ENCODE measurements at regions not wholly inside any gene's neighbourhood (a gene's known extent, or its start where the extent isn't known, plus 50 kb on each side); places are given as distances from the start of the nearest gene placed in this dataset.
"Not testable (repeated sequence)": the region's sequence is repeated elsewhere in the genome, so short reads cannot be mapped to it uniquely, and the experiment has no call there.

DNA sequence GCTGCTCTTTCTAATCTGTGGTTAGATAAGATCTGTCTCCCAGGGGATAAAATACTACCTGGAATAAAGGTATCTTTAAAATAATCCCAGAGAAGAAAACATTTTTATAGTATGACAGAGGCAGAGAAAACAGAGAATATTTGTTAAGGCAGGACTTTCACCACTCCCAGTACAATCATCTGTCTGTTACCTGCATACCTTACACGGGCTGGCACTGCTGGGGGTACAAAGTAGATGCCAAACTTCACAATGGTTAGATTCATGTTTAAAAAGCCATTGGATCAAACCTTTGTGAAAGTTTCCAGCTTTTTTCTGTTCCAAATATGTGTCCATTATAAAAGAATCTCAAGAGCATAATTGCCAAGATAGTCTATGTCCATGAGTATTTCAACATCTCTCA, 273.6 kb upstream of the BTG1 start:
- no peak for DNase-seq (ENCODE audit: low read depth)
- H3K4me3 ChIP-seq (ENCODE audit: low read depth, low read length): no peak overlapping the region

DNA sequence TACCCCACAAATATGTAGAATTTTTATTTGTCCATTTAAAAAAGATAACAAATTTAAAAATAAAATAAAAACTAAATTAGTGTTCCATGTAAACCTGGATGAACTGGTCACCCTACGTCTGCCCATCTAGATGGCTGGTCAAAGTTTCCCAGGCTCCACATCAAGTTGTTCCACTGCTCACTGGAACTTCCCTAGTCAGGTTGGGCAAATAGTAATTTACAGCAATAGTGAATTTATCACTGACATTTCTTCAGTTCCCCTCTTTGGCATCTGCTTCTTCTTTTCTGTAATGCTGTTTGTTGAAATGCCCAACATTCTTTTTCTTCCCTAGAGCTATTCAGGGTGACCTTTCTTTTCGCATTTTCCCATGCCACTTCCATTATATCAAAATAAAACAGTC, 272.7 kb upstream of the BTG1 start:
- no peak overlapping the region for H3K4me3 ChIP-seq (ENCODE audit: low read depth, low read length)
- DNase-seq (ENCODE audit: low read depth): no peak

- no peak for DNase-seq (ENCODE audit: low read depth)
- no peak overlapping the region for H3K4me3 ChIP-seq (ENCODE audit: low read depth, low read length)
Observed at GRCh38 chr12:92417373-92417772, 271.7 kb upstream of the BTG1 start.

DNA sequence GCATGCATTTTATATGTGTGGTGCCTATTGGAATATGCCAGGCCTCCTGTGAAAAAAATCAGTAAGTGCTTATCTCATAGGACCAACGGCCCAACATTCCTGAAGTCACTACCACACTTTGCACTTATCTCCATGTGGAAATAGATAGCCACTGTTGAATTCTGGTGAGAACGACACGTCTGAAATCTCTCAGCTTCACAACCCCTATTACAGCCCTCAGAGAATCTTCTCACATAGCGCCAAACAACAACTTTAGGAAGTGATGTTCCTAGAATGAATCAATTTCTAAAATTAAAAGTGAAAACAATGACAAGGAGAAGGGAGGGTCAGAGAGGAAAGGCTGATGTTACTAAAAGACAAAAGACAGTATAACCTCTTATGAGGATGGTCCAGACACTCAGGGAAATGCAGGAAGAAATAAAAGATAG, 270.8 kb upstream of the BTG1 start:
- no peak overlapping the region for H3K4me3 ChIP-seq (ENCODE audit: low read depth, low read length)
- DNase-seq (ENCODE audit: low read depth): no peak

- no peak for DNase-seq (ENCODE audit: low read depth)
- no peak overlapping the region for H3K4me3 ChIP-seq (ENCODE audit: low read depth, low read length)
Observed at GRCh38 chr12:92414170-92415070, 268.8 kb upstream of the BTG1 start.

- DNase-seq (ENCODE audit: low read depth): no peak
- H3K4me3 ChIP-seq (ENCODE audit: low read depth, low read length): no peak overlapping the region
Observed at GRCh38 chr12:92413286-92413685, 267.6 kb upstream of the BTG1 start.

DNA sequence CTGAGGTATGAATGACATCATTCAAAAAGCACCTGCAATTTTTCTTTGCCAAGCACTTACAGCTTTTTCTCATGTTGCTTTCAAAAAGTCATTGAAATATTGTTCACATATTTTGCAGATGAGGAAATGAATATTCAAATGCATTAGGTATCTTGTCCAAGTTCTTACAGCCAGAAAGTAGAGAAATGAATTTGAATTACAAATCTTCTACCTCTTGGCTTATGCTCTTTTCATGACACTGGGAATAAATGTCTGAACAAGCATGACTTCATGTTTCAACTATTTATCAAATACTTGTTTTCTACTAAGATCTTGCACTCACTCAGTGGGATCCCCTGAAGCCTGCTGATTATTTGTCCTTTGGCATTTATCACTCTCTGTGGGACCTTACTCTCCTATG, 267.2 kb upstream of the BTG1 start:
- DNase-seq (ENCODE audit: low read depth): no peak
- no peak overlapping the region for H3K4me3 ChIP-seq (ENCODE audit: low read depth, low read length)

- no peak overlapping the region for H3K4me3 ChIP-seq (ENCODE audit: low read depth, low read length)
- no peak for DNase-seq (ENCODE audit: low read depth)
Observed at GRCh38 chr12:92411687-92412086, 266.0 kb upstream of the BTG1 start.

- no peak for DNase-seq (ENCODE audit: low read depth)
Observed at GRCh38 chr12:92408072-92408900, 262.6 kb upstream of the BTG1 start.

GRCh38 chr12:92406404-92407070, 260.9 kb upstream of the BTG1 start:
- DNase-seq (ENCODE audit: low read depth); H3K4me3 ChIP-seq (ENCODE audit: low read depth, low read length): not testable (repeated sequence)

More at GRCh38 chr12:92408072-92408900, 262.6 kb upstream of the BTG1 start:
- no peak overlapping the region for H3K4me3 ChIP-seq (ENCODE audit: low read depth, low read length)

DNA sequence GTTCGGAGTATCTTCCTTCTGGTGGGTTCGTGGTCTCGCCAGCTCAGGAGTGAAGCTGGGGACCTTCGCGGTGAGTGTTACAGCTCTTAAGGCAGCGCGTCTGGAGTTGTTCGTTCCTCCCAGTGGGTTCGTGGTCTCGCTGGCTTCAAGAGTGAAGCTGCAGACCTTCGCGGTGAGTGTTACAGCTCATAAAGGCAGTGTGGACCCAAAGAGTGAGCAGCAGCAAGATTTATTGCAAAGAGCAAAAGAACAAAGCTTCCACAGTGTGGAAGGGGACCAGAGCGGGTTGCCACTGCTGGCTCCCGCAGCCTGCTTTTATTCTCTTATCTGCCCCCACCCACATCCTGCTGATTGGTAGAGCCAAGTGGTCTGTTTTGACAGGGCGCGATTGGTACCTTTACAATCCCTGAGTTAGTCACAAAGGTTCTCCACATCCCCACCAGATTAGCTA, 260.2 kb upstream of the BTG1 start:
- H3K4me3 ChIP-seq (ENCODE audit: low read depth, low read length); DNase-seq (ENCODE audit: low read depth): not testable (repeated sequence)

- H3K4me3 ChIP-seq (ENCODE audit: low read depth, low read length): no peak overlapping the region
- DNase-seq (ENCODE audit: low read depth): no peak
Observed at GRCh38 chr12:92404921-92405320, 259.3 kb upstream of the BTG1 start.

DNA sequence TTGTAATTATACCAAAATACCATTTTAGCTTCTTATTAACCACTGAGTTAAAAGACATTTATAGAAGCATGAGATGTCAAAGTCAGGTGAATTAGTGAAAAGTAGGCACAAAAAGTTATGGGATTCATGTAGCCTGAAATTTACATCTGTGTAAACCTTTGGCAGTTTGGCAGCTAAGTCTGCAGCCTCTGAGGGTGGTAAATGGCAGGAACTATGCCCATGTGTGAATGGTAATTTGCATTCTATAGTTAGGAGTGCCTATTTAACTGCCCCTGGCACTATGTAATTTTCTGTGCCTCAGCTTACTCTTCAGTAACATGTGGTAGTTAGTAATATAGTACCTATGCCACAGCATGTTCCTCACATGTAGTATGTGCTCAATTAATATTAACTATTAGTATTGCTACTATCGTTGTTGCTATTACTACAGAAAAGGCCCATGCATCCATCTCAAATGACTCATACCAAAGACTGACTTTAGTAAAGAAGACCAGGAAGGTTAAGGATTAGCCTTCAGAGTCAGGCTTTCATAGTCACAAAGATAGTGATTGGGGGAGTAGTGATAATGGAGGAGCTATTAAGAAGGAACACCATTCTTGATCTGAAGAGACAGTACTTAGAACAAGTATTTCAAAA, 258.7 kb upstream of the BTG1 start:
- no peak overlapping the region for H3K4me3 ChIP-seq (ENCODE audit: low read depth, low read length)
- DNase-seq (ENCODE audit: low read depth): no peak

GRCh38 chr12:92403210-92404175, 257.8 kb upstream of the BTG1 start:
- no peak for DNase-seq (ENCODE audit: low read depth)
- H3K4me3 ChIP-seq (ENCODE audit: low read depth, low read length): no peak overlapping the region

DNA sequence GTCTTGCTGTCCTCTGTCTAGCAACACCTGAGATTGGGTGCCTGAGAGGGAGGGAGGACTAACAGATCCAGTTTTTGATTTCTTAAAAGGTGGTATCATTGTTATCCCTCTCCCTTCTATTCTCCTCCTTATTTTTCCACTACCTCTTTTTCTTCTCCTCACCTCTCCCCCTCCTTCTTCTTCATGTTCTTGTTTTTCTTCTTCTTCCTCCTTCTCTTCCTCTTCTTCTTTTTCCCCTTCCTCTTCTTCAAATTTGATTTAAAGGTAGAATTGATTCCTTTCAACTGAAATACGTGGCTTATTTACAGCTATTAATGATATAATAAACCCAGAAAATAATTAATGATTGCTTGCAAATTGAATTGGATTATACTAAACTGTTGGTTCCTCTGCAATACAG, 256.8 kb upstream of the BTG1 start:
- DNase-seq (ENCODE audit: low read depth): no peak
- H3K4me3 ChIP-seq (ENCODE audit: low read depth, low read length): no peak overlapping the region

GRCh38 chr12:92400006-92400405, 254.4 kb upstream of the BTG1 start:
- no peak overlapping the region for H3K4me3 ChIP-seq (ENCODE audit: low read depth, low read length)
- no peak for DNase-seq (ENCODE audit: low read depth)

GRCh38 chr12:92398565-92399309, 253.1 kb upstream of the BTG1 start:
- DNase-seq (ENCODE audit: low read depth): no peak
- H3K4me3 ChIP-seq (ENCODE audit: low read depth, low read length): no peak overlapping the region
